ENCODE measurements at regions not wholly inside any gene's neighbourhood (a gene's known extent, or its start where the extent isn't known, plus 50 kb on each side); places are given as distances from the start of the nearest gene placed in this dataset.

GRCh38 chr7:132002343-132002968, 446.0 kb upstream of the PODXL start:
- TF ChIP-seq CTCF (conservative IDR thresholded peaks at IDR 0.05 in 1 of 2, IDR thresholded peaks at IDR 0.05 in 1 of 2; ENCODE audit: extremely low read depth in 1 of 2, insufficient read depth in 1 of 2, low read depth in 1 of 2, low read length in 2 of 2), result no peak
- TF ChIP-seq EZH2 (IDR thresholded peaks at IDR 0.05; ENCODE audit: borderline replicate concordance, low read length), result no peak
